ENCODE measurements at regions not wholly inside any gene's neighbourhood (a gene's known extent, or its start where the extent isn't known, plus 50 kb on each side); places are given as distances from the start of the nearest gene placed in this dataset.
"Not testable (repeated sequence)": the region's sequence is repeated elsewhere in the genome, so short reads cannot be mapped to it uniquely, and the experiment has no call there.

DNA sequence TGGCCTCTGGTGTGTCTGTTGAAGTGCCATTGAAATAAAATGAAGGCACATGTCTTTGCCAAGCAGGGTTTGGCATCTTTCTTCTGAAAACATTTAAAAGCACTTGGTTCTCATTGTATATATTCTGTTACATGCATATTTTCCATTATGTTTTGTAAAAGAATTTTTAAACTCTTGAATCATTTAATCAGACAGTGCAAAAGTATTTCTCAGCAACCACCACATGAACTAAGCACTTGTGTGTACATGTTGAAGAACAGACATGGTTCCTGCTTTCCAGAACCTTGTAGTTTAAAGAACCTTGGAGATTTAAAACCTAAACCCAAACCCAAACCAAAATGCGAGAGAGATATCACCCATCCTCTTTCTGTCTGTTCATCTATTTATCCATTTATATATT is 220.3 kb upstream of the GIMD1 start:
- no peak for DNase-seq

DNA sequence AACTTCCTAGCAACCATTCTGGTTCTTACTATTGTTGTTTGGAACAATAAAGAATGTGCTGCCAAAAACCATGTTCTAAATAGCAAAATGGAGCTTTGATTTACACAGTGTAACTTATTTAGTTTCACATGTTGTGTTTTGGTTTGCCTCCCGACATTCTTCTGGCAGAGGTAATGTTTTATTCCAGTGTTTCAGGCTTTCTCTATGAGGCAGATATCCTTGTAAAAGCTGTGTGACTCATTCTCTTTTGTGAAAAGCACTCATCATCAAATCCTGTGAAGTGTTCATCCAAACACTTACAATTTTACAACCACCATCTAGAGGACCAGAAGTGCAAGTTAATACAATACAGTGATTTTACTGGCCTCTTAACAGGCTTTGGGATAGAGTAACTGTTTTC is 219.0 kb upstream of the GIMD1 start:
- DNase-seq, result no peak

DNA sequence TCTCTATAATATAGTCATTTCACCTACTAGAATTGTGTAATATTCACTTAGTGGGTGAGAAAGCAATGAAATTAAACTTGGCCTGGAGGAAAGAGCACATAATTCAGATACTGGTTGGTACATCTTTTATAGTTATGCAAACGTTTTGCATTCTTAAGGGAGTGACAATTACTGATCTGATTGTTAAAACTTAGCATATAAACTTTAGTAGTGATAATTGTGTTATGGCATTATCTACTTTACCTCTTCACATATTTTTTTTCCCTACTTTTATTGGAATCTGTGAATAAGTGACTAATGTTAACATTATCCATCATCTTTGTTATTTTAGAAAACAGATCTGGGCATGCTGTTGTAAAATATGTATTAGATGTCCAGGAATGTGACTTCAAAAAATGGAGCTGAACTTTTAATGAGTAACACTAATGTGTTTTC is 217.4 kb upstream of the GIMD1 start:
- DNase-seq, result no peak

DNA sequence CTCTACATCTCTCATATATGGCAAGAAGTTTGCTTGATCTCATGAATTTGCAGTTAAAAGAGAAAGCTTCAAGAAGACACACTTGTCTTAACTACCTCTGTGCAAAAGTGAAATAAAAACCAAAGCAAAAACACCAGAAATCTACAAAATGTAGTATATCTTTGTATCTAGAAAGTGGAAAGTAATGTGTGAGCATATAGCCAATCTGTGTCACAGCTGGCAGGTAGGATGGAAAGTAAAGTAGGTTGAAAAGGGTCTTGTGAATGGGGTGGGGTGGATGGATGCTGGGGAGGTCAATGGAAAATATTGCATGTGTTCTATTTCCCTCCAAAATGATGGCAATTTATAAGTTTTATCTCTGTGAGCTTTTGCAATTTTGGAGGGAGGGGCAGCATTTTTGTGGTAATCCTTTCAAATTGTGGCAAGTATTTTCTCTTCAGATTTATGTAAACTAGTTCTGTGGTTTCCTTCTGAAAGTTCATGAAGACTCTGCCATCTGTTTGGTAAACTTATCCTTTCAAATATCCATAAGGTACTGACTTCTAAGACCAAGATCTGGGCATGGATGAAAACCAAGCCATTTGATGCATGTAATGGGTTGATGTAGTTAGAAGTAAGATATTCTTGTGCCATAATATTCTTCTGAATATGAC is 215.9 kb upstream of the GIMD1 start:
- no peak for DNase-seq

DNA sequence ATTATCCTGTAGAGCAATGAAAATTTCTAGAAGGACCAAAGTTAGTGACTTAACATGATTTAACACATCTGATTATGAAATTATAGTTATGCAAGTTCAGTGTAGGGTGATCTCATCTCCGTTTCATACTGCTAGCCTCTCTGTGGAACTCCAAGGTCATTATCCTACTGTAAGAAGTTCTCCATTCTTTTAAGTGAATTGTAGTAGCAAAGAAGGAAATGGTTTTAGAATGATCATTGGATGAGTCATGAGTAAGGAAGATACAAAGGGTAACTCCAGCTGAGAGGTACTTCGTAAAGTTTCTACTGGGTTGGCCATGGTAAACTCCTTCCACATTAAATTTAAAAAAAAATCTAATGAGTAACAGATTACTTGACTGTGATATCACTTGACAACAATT is 215.0 kb upstream of the GIMD1 start:
- DNase-seq, result no peak

DNA sequence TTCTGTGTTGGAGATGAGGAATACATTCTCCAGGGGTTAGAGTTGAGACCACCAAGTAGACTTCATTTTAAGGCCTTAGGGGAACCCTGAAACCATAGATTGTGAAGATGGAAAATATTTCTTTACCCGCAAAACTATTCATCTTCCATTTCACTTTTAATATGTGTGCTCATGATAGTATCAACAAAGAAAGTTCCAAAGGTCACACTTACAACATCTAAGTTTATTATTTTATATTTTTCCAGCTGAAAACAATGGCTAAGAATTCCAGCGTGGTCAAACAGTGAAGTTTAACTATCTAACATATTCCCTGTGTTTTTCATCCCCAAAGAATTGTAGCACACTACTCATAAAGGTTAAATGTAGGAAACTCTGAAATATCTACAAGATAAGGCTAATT is 214.5 kb upstream of the GIMD1 start:
- no peak for DNase-seq

DNA sequence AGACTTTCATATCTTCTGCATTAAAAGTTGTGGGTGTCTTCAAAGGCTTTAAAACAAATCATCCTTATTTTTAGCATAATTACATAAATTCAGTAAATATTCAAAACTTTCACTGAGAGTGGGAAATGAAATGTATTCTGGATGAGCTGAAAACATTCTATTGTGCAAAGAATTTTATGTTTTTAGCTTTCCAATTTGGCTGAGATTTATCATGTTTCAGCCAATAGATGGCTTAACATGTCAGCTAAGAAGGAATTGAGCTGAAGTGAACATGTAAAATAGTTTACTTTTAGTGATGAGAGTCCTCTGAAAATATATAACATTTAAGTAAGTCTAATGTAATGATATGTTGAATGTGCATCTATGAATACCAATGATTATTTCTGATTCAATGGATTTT is 213.5 kb upstream of the GIMD1 start:
- DNase-seq, result no peak

DNA sequence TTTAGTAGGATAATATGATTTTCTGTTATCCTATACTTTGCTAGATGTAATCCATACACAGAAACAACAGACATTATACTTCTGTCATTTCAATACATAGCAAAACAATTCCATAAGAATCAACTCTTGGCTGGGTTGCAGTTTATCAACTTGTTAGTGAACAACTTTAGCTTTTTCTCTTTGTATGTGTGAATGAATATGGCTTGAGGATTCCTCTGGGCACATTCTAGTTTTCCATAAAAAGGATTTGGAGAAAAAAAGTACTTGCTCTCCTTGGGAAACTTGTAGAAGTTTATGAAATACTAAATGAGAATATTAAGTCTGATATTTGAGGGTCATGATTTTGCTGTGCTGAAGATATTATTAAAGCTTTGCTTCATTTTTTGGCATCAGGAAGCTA is 210.7 kb upstream of the GIMD1 start:
- DNase-seq, result no peak

DNA sequence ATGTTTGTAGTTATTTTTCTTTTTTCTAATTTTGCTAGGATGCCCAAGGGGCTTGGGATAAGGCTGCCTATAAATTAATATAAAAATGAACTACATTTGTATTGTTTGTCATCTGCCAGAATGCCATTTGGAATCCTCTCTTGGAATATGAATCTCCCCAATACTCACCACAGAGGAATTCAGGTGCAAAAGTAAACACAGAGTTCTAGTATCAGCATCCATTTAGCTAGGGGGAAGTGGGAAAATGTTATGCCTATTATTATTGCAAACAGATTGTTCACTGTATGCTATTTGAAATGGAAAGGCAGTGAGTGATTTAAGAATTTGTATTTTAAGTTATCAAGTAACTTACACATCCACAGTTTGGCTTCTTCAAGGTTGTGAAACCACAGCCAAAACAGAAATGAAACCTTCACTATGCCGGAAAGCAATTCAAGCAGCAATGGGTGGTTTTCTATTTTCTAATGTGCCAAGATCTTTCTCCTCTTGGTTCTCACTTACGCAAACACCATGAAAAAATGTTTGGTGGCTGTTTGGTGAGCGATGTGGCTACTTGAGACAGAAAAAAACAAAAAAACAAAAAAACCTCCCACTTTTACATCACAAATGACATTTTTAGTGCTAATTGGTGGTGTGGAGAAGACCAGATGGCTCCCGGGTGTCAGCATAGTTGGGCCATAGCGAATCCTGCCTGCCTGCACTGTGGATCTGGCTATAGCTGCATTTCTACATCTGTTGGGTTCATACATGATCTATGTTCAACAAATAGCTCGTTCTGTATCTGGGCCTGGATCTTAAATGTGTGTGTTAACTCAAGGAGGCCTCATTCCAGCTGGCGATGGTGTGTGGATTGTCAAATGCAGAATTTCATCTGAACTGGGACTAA is 200.8 kb upstream of the GIMD1 start:
- DNase-seq, result no peak

DNA sequence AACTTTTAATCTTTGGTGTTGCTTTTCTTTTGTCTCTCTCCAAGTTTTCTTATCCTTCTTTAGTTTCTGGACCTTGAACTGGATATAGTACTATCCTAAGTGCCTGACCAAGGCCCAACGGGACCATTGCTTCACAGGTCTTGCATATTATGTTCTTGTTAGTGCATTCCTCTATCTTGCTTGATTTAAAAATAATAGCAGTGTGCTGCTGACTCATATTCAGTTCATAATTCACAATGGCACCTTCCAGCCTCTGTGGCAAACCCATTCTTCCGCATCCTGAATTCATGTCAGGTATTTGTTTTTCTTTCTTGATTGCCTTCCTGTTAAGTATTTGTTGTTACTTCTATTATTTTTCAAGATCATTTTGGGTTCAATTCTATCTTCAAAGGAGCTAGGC is 197.1 kb upstream of the GIMD1 start:
- no peak for DNase-seq

DNA sequence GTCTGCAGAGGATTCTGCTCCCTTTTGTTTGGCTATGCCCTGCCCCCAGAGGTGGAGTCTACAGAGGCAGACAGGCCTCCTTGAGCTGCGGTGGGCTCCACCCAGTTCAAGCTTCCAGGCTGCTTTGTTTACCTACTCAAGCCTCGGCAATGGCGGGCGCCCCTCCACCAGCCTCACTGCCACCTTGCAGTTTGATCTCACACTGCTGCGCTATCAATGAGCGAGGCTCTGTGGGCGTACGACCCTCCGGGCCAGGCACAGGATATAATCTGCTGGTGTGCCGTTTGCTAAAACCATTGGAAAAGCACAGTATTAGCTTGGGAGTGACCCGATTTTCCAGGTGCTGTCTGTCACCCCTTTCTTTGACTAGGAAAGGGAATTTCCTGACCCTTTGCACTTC is 195.1 kb upstream of the GIMD1 start:
- not testable (repeated sequence) for DNase-seq

DNA sequence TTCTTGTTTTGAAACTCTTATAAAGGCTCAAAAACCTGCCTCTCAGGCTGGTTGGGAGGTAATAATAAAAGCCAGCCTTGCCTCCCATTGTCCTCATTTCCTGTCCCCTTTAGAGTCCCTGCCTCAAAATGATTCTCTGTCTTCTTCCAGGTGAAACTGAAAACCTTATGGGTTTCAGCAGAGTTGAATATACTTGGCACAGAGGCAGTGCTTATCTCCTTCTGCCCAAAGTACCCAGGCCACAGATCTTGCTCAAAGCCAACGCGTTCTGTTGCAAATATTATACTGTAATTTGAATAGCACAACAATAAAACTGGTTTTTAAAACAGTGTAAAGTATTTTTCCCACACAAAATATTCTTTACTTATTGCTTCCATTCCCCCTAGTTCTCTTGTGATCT is 183.1 kb upstream of the GIMD1 start:
- no peak for DNase-seq

DNA sequence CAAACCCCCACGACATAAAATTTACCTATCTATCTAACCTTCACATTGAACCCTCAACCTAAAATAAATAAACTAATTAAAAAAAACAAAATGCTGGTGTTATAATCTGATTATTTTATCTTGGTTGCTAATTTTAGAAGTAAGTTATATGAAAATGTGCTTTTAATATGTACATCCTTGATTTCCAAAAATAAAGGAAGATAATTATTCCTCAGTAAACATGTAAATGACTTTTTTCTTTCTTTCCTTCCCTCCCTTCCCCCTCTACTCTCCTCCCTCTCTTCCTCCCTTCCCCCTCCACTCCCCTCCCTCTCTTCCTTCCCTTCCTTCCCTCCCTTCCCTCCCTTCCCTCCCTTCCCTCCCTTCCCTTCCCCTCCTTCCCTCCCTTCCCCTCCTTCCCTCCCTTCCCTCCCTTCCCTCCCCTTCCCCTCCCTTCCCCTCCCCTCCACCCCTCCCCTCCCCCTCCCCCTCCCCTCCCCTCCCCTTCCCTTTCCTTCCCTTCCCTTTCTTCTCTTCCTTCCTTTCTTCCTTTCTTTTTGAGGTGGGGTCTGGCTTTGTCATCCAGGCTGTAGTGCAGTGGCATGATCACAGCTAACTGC is 180.0 kb upstream of the GIMD1 start:
- no peak for DNase-seq

DNA sequence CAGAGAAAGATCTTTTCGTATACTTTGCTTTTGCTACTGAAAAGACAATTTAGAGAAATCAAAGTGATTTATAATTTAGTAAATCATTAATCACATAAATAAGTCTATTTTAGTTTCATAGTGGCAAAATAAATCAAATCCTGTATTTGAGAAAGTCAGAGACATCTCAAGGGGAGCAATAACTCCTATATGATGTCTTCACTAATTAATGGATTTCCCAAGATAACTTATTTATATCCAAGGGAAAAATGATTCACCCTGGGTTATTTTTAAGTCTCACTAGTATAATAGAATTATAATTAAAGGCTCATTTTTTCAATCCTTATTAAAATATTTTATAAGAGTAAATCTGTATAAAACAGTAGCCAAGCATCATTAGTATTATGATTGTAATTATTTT is 177.8 kb upstream of the GIMD1 start:
- no peak for DNase-seq

DNA sequence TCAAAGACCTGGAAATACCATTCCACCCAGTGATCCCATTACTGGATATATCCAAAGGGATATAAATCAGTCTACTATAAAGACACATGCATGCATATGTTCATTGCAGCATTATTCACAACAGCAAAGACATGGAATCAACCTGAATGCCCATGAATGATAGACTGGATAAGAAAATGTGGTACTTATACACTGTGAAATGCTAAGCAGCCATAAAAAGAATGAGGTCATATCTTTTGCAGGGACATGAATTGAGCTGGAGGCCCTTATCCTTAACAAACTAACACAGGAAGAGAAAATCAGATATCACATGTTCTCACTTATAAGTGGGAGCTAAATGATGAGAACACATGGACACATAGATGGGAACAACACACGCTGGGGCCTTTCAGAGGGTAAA is 174.0 kb upstream of the GIMD1 start:
- DNase-seq, result not testable (repeated sequence)

DNA sequence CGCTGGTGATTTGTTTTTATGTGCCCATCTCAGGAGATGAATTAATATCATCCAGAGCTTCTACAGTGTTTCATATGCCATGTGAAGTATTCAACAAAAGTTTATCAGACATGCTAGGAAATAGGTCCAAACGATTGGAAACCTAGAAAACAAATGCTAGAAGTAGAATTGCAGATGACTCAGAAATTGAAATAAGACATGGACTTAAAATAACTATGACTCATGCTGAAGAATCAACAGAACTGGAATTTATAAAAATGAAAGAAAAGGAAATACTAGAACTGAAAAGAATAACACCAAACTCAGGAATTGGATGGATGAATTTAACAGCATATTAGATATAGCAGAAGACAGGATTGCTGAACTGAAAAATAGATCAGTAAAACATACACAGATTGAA is 172.7 kb upstream of the GIMD1 start:
- DNase-seq, result no peak

DNA sequence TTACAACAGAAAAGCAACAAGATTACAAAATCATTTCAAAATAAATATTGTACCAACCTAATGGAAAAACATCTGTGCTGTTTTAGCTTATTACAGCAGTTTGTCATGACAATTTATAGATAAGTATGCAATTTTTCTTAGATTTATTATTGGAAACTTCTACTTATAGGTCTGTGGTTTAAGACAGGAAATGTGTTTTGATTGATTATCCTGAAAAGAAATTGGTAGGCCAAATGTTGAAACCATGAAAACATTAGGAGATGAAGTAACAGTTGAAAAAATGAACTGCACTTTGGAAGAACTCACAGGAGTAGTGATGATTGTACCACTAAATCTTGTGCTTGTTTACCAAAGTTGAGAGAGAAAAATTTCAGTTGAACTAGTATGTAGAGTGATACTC is 162.2 kb upstream of the GIMD1 start:
- no peak for DNase-seq

DNA sequence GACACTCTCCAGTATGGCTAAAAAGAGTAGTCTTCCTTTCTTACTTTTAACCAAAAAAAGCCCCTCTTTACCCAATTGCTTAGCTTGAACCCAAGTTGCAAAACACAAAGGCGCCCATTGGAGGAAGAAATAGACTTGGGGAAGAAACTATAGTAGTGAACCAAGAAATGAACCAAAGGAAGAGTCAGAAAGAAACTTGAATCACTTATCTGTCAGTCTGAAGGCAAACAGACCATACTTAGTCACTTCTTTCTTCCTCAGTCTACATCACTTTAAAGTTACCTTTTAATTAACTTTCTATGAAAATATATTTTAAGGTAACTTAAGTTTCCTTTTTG is 161.4 kb upstream of the GIMD1 start:
- DNase-seq, result no peak

DNA sequence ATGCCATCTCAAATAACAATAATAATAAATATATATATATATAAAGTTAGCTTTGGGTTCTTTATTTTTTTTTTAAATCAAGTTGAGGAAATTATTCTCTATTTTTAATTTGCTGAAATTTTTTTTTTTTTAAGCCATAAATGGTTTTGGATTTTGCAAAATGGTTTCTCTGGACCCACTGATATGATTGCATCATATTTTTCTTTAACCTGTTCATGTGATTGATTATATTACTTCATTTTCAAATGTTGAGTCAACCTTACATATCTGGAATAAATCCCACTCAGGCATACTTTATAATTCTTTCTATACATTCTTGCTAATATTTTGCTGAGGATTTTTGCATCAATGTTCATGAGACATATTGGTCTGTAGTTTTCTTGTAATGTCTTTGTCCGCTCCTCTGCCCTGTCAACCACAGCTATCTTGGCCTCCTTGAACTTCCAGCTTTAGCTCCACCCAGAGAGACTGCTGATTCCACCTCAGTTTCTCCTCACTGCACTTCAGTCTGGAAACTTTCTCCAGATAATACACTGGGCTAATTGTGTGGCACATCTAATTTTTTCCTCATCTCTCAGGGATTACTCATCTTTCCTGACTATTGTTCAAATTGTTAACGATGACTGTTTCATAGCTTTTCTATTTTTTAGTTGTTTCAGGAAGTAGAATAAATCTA is 160.9 kb upstream of the GIMD1 start:
- no peak for DNase-seq

DNA sequence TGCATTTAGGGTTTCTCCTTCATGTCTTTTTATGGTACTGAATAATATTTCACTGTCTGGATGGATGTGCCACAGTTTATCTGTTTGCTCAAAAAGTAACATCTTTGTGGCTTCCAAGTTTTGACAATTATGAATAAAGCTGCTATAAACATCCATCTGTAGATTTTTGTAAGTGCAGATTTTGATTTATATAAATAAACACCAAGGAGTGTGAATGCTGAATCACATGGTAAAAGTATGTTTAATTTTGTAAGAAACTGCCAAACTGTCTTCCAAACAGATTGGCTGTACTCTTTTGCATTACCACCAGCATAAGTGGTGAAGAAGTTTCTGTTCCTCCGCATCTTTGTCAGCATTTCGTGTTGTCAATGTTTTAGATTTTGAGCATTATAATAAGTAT is 158.7 kb upstream of the GIMD1 start:
- no peak for DNase-seq

DNA sequence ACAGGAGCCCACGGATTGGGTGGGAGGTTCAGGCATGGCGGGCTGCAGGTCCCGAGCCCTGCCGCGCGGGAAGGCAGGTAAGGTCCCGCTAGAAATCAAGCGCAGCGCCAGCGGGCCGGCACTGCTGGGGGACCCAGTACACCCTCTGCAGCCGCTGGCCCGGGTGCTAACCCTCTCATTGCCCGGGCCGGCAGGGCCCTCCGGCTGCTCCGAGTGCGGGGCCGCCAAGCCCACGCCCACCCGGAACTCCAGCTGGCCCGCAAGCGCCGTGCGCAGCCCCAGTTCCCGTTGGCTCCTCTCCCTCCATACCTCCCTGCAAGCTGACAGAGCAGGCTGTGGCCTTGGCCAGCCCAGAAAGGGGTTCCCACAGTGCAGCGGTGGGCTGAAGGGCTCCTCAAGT is 156.8 kb upstream of the GIMD1 start:
- DNase-seq, result not testable (repeated sequence)

DNA sequence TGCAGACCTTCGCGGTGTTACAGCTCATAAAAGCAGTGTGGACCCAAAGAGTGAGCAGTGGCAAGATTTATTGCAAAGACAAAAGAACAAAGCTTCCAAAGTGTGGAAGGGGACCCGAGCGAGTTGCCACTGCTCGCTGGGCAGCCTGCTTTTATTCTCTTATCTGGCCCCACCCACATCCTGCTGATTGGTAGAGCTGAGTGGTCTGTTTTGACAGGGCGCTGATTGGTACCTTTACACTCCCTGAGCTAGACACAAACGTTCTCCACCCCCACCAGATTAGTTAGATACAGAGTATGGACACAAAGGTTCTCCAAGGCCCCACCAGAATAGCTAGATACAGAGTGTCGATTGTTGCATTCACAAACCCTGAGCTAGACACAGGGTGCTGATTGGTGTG is 156.2 kb upstream of the GIMD1 start:
- DNase-seq, result not testable (repeated sequence)

DNA sequence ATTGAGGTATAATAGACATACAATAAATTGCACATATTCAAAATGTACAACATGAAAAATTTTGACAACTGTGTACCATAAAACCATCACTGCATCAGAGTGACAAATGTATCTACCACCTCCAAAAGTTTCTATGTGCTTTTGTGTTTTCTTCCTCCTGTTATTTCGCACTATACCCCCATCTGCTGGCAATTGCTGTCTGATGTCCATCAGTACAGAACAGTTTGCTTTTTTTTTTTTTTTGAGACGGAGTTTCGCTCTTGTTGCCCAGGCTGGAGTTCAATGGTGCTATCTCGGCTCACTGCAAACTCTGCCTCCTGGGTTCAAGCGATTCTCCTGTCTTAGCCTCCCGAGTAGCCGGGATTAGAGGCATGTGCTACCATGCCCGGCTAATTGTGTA is 154.3 kb upstream of the GIMD1 start:
- no peak for DNase-seq

DNA sequence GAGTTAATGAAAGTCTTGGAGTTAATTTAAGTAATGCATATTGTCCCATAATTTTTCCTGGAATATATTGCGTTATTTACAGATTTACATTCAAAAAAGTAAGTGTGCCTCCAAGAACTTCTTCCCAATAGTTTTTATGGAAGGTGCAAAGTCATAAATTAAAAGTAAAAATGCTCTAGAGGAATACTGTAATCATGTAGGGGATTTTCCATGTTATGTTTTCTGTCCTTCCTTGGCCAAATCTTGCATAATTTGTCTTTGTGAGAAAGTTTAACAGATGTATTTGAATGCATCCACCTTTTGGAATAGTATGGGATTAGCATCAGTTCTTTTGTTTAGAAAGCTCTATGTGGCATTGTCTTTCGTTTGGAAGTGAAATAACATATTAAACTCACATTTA is 144.1 kb upstream of the GIMD1 start:
- no peak for DNase-seq

All from stimulated activated CD4-positive, alpha-beta T cell treated with anti-CD3 and anti-CD28 coated beads, Interleukin-12 subunit alpha, Interleukin-12 subunit beta, amount 100 ng/mL, for 4 hours (primary cell).